ENCODE measurements at regions not wholly inside any gene's neighbourhood (a gene's known extent, or its start where the extent isn't known, plus 50 kb on each side); places are given as distances from the start of the nearest gene placed in this dataset.

DNA sequence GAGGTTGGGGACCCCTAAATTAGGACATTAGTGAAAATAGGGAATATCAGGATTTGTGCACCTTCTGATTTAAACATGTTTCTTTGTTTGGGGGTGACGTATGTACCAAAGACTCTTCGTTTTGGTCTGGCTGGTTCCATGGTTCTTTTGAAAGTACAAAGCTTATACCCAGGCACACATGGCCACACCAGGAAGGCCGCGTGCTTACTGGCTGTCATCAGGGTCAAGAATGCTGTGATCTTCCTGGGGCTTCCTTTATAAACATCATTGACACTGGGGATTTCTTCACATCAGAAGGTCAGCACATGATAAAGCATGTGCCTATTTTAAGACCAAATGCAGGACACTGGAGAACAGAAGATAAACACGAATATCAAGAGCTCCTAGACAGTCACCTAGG, 230.6 kb upstream of the ID2 start:
- intact Hi-C loops (cut with micrococcal nuclease; ENCODE audit: unreplicated experiment) = no loop called here
- BruUV-seq (replicated peaks) = no TSS peak
- H3K4me3 ChIP-seq (ENCODE audit: low read depth, low read length, poor library complexity, severe bottlenecking) = no peak overlapping the region
- H3K9me3 ChIP-seq (ENCODE audit: low read depth, low read length, poor library complexity, severe bottlenecking) = no peaks in the 10 kb centered on the region
- no peaks in the 10 kb centered on the region for H3K4me1 ChIP-seq (ENCODE audit: insufficient read depth, low read length, poor library complexity, severe bottlenecking)
- ChIA-PET CTCF (no interaction called here), POLR2A (ENCODE audit: low non-redundant PET) (no interaction called here)
- H3K36me3 ChIP-seq (ENCODE audit: insufficient read depth, low read length, poor library complexity, severe bottlenecking) = no peaks in the 10 kb centered on the region
- H3K27ac ChIP-seq (ENCODE audit: low read depth, low read length, poor library complexity, severe bottlenecking) = no peak overlapping the region
- DNase-seq (ENCODE audit: low spot score) = no peak
- TF ChIP-seq EZH2 (IDR thresholded peaks at IDR 0.05; ENCODE audit: borderline replicate concordance, low read depth, low read length, poor library complexity, severe bottlenecking) = no peak
- TF ChIP-seq CTCF (conservative IDR thresholded peaks at IDR 0.05; ENCODE audit: low read depth, low read length) = no peak
- H3K27me3 ChIP-seq (replicated peaks; ENCODE audit: insufficient read depth, low read depth, low read length, poor library complexity) = no peaks in the 10 kb centered on the region

GRCh38 chr2:8452296-8452695, 229.6 kb upstream of the ID2 start:
- DNase-seq (ENCODE audit: low spot score) = no peak
- no TSS peak for BruUV-seq (replicated peaks)
- POLR2A ChIA-PET (ENCODE audit: low non-redundant PET) = no interaction called here
- CTCF ChIA-PET = no interaction called here
- Histone ChIP-seq H3K27ac (ENCODE audit: low read depth, low read length, poor library complexity, severe bottlenecking) (no peak overlapping the region), H3K9me3 (ENCODE audit: low read depth, low read length, poor library complexity, severe bottlenecking) (no peaks in the 10 kb centered on the region), H3K4me1 (ENCODE audit: insufficient read depth, low read length, poor library complexity, severe bottlenecking) (no peaks in the 10 kb centered on the region), H3K27me3 (replicated peaks; ENCODE audit: insufficient read depth, low read depth, low read length, poor library complexity) (no peaks in the 10 kb centered on the region), H3K4me3 (ENCODE audit: low read depth, low read length, poor library complexity, severe bottlenecking) (no peak overlapping the region), H3K36me3 (ENCODE audit: insufficient read depth, low read length, poor library complexity, severe bottlenecking) (no peaks in the 10 kb centered on the region)
- TF ChIP-seq CTCF (conservative IDR thresholded peaks at IDR 0.05; ENCODE audit: low read depth, low read length) (no peak), EZH2 (IDR thresholded peaks at IDR 0.05; ENCODE audit: borderline replicate concordance, low read depth, low read length, poor library complexity, severe bottlenecking) (no peak)
- intact Hi-C loops (cut with micrococcal nuclease; ENCODE audit: unreplicated experiment) = no loop called here

DNA sequence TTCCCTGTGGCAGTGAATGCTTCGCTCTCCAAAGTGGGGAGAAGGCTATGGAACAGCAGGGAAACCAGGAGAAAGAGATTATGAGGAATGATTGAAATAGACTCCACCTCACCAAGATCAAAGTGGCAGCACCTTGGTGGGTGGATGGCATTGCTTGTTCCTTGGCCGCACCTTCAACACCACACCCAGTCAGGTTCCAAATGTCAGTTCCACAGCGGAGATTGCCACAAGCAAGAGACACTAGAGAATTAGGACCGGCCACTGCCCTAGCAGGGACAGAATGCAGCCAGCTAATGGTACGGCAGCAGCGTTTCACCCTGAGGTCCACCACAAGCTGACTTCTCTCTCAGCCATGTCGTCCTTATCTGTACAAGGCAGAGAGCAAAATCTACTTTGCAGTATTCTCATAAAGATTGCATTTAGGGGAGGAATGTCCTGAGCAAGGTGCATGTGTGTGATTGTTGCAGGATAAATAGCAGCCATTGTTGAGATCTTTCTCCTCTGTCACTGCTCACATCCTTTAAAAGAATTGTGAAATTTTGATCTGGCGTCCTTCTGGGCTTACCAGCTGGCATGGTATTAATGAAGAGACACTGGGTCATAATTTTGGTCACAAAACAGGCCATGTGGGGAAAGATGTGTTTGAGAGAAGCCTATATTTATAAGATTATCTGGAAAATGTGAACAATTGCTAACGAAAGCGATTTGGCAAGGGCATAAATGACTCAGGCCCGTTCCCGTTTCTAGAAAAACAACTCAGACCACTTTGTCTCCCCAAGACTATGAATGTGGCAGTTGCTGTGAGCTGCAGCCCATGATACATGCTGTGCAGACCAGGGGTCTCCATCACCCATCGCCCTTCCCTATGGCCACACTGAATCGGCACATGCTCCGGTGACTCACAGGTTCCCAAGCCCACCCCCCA, 228.6 kb upstream of the ID2 start:
- CTCF ChIA-PET = no interaction called here
- DNase-seq (ENCODE audit: low spot score) = no peak

More for the DNA sequence above, 228.6 kb upstream of the ID2 start:
- H3K9me3 ChIP-seq (ENCODE audit: low read depth, low read length, poor library complexity, severe bottlenecking) = no peaks in the 10 kb centered on the region
- no peaks in the 10 kb centered on the region for H3K27me3 ChIP-seq (replicated peaks; ENCODE audit: insufficient read depth, low read depth, low read length, poor library complexity)
- H3K36me3 ChIP-seq (ENCODE audit: insufficient read depth, low read length, poor library complexity, severe bottlenecking) = no peaks in the 10 kb centered on the region
- no peak overlapping the region for H3K27ac ChIP-seq (ENCODE audit: low read depth, low read length, poor library complexity, severe bottlenecking)
- BruUV-seq (replicated peaks) = no TSS peak
- intact Hi-C loops (cut with micrococcal nuclease; ENCODE audit: unreplicated experiment) = no loop called here
- H3K4me1 ChIP-seq (ENCODE audit: insufficient read depth, low read length, poor library complexity, severe bottlenecking) = no peaks in the 10 kb centered on the region
- POLR2A ChIA-PET (ENCODE audit: low non-redundant PET) = no interaction called here
- no peak overlapping the region for H3K4me3 ChIP-seq (ENCODE audit: low read depth, low read length, poor library complexity, severe bottlenecking)
- no peak for TF ChIP-seq EZH2 (IDR thresholded peaks at IDR 0.05; ENCODE audit: borderline replicate concordance, low read depth, low read length, poor library complexity, severe bottlenecking)
- TF ChIP-seq CTCF (conservative IDR thresholded peaks at IDR 0.05; ENCODE audit: low read depth, low read length) = no peak
